ENCODE measurements at regions not wholly inside any gene's neighbourhood (a gene's known extent, or its start where the extent isn't known, plus 50 kb on each side); places are given as distances from the start of the nearest gene placed in this dataset.

- CTCF ChIA-PET, result no interaction called here
- Mint-ChIP-seq H3K9me3 (peaks cover 5% of the 10 kb centered on the region), H3K36me3 (no peaks in the 10 kb centered on the region), H3K27ac (no peak overlapping the region), H3K4me1 (no peaks in the 10 kb centered on the region), H3K27me3 (no peaks in the 10 kb centered on the region), H3K4me3 (no peak overlapping the region)
- no peak for DNase-seq
Measured at GRCh38 chr5:93161661-93162654, 419.1 kb downstream of the NR2F1-AS1 start.

GRCh38 chr5:93158841-93159240 is 422.2 kb downstream of the NR2F1-AS1 start:
- H3K9me3 Mint-ChIP-seq, result peaks cover 2% of the 10 kb centered on the region
- H3K36me3 Mint-ChIP-seq, result no peaks in the 10 kb centered on the region
- H3K27ac Mint-ChIP-seq, result no peak overlapping the region
- CTCF ChIA-PET, result no interaction called here
- H3K27me3 Mint-ChIP-seq, result no peaks in the 10 kb centered on the region
- DNase-seq, result no peak
- H3K4me1 Mint-ChIP-seq, result no peaks in the 10 kb centered on the region
- H3K4me3 Mint-ChIP-seq, result no peak overlapping the region

- Mint-ChIP-seq H3K9me3 (peaks cover 2% of the 10 kb centered on the region), H3K4me3 (no peak overlapping the region), H3K27ac (no peak overlapping the region), H3K27me3 (no peaks in the 10 kb centered on the region), H3K36me3 (no peaks in the 10 kb centered on the region), H3K4me1 (no peaks in the 10 kb centered on the region)
- CTCF ChIA-PET, result no interaction called here
- DNase-seq, result no peak
Measured at GRCh38 chr5:93156566-93156965, 424.5 kb downstream of the NR2F1-AS1 start.

- Mint-ChIP-seq H3K4me3 (no peak overlapping the region), H3K4me1 (no peaks in the 10 kb centered on the region), H3K27me3 (no peaks in the 10 kb centered on the region), H3K9me3 (peaks cover 2% of the 10 kb centered on the region), H3K27ac (no peak overlapping the region), H3K36me3 (no peaks in the 10 kb centered on the region)
- no peak for DNase-seq
- CTCF ChIA-PET, result no interaction called here
Measured at GRCh38 chr5:93154535-93154934, 426.5 kb downstream of the NR2F1-AS1 start.

GRCh38 chr5:93153461-93153860 is 427.6 kb downstream of the NR2F1-AS1 start:
- H3K27ac Mint-ChIP-seq, result no peak overlapping the region
- no peak overlapping the region for H3K4me3 Mint-ChIP-seq
- no peaks in the 10 kb centered on the region for H3K4me1 Mint-ChIP-seq
- CTCF ChIA-PET, result no interaction called here
- DNase-seq, result no peak
- H3K27me3 Mint-ChIP-seq, result no peaks in the 10 kb centered on the region
- H3K36me3 Mint-ChIP-seq, result no peaks in the 10 kb centered on the region
- H3K9me3 Mint-ChIP-seq, result peaks cover 2% of the 10 kb centered on the region

DNA sequence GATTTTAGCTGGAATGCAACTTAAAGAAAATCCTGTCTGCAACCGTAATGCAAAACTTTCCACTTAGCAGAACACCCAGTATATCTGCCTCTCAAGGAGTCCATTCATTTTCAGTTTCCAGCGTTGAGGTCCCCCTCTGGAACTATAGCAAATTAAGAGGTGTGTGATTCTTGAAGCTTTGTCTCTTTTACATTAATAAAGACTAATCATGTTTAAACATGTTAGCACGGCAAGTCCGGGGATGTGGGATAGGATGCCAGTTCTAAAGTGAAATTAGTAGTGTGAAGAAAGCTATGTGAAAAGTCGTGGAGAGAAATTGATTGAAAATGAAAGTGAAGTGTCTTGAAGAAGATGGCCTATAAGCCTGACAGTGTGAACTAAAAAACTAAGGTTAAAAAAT is 429.1 kb downstream of the NR2F1-AS1 start:
- CTCF ChIA-PET, result no interaction called here
- Mint-ChIP-seq H3K27me3 (no peaks in the 10 kb centered on the region), H3K27ac (no peak overlapping the region), H3K4me1 (no peaks in the 10 kb centered on the region), H3K4me3 (no peak overlapping the region), H3K36me3 (no peaks in the 10 kb centered on the region), H3K9me3 (no peaks in the 10 kb centered on the region)
- no peak for DNase-seq

DNA sequence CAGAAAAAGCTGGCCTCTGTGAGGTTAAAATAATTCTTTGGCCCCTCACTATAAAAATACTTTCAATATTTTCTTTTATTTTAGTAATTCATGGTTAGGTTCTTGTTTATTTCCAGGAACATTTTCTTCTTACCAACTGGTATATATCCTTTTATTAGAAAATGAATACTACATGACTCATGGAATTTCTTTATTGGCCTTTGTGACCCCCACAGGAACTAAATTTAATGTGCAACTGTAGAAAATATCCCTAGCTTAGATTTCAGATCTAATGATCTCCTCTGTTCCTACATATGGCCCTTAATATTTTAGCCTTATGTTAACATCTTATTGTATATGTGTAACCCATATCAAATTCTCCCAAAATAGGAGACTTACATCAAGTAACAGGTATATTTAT is 429.9 kb downstream of the NR2F1-AS1 start:
- CTCF ChIA-PET, result no interaction called here
- Mint-ChIP-seq H3K27ac (no peak overlapping the region), H3K36me3 (no peaks in the 10 kb centered on the region), H3K4me1 (no peaks in the 10 kb centered on the region), H3K27me3 (no peaks in the 10 kb centered on the region), H3K4me3 (no peak overlapping the region), H3K9me3 (no peaks in the 10 kb centered on the region)
- DNase-seq, result no peak

DNA sequence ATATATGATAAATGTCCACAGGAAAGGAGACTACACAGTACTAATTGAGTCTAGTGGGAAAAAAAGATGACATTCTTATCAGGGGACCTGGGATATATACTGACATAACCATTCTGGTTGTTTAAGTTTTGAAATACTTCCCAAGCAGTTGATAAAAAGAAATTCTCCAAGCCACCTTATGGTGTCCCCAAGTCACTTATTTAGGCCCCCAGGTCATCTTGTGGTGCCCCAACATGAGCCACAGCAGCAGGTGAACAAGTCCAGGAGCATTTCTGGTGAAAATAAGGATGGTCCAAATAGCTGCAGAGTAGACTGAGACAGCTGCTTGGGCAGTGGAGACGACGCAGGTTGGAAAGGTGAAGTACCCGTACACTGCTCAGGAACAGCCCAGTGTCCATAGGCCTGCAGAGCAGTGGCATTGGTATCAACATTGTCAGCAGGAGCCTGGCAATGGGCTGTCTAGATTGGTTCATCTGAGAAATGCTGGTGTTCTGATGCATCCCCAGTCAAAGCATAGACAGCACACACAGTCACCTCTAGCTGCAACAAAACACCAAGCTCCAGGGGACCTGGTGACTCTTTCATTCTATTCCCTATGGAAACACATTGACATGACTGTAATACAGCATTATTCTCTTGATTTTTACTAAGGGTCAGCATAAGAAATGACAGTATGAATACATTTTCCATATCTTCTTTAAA is 430.6 kb downstream of the NR2F1-AS1 start:
- no peak overlapping the region for H3K4me3 Mint-ChIP-seq
- CTCF ChIA-PET, result no interaction called here

GRCh38 chr5:93145767-93146166 is 435.3 kb downstream of the NR2F1-AS1 start:
- H3K4me3 Mint-ChIP-seq, result no peak overlapping the region
- H3K4me1 Mint-ChIP-seq, result no peaks in the 10 kb centered on the region
- no peak for DNase-seq
- H3K36me3 Mint-ChIP-seq, result no peaks in the 10 kb centered on the region
- no peaks in the 10 kb centered on the region for H3K9me3 Mint-ChIP-seq
- no peaks in the 10 kb centered on the region for H3K27me3 Mint-ChIP-seq
- CTCF ChIA-PET, result interaction anchor here (0.7 kb wide), 1 partner anchor 61 kb away, joined by 3 read pairs; no protein-coding TSS in a partner anchor
- H3K27ac Mint-ChIP-seq, result no peak overlapping the region

More for the DNA sequence above, 430.6 kb downstream of the NR2F1-AS1 start:
- Mint-ChIP-seq H3K9me3 (no peaks in the 10 kb centered on the region), H3K27me3 (no peaks in the 10 kb centered on the region), H3K36me3 (no peaks in the 10 kb centered on the region), H3K4me1 (no peaks in the 10 kb centered on the region), H3K27ac (no peak overlapping the region)
- no peak for DNase-seq

DNA sequence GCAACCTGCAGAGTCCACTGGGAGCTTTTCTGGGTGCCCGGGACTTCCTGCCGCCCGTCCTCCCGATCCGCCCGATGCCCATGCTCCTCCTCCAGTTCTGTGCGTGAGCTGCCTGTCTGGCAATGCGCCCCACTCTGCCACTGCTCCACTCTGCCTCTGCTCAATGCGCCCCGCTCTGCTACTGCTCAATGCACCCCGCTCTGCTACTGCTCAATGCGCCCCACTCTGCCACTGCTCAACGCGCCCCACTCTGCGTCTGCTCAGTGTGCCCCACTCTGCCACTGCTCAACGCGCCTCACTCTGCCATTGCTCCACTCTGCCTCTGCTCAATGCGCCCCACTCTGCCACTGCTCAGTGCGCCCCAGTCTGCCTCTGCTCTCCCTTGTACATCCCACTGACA is 436.0 kb downstream of the NR2F1-AS1 start:
- Mint-ChIP-seq H3K4me1 (no peaks in the 10 kb centered on the region), H3K9me3 (no peaks in the 10 kb centered on the region), H3K27me3 (no peaks in the 10 kb centered on the region), H3K27ac (no peak overlapping the region), H3K36me3 (no peaks in the 10 kb centered on the region), H3K4me3 (no peak overlapping the region)
- CTCF ChIA-PET, result no interaction called here
- no peak for DNase-seq

- peaks cover 2% of the 10 kb centered on the region for H3K9me3 Mint-ChIP-seq
- CTCF ChIA-PET, result interaction anchor here (0.5 kb wide), 1 partner anchor 42 kb away, joined by 3 read pairs; no protein-coding TSS in a partner anchor
Measured at GRCh38 chr5:93141969-93142368, 439.1 kb downstream of the NR2F1-AS1 start.

GRCh38 chr5:93130624-93131490 is 450.2 kb downstream of the NR2F1-AS1 start:
- no peaks in the 10 kb centered on the region for H3K27me3 Mint-ChIP-seq
- CTCF ChIA-PET, result no interaction called here
- no peaks in the 10 kb centered on the region for H3K36me3 Mint-ChIP-seq
- no peaks in the 10 kb centered on the region for H3K4me1 Mint-ChIP-seq
- H3K4me3 Mint-ChIP-seq, result no peak overlapping the region
- DNase-seq, result no peak
- H3K9me3 Mint-ChIP-seq, result no peaks in the 10 kb centered on the region
- H3K27ac Mint-ChIP-seq, result no peak overlapping the region

More at GRCh38 chr5:93141969-93142368, 439.1 kb downstream of the NR2F1-AS1 start:
- Mint-ChIP-seq H3K4me3 (no peak overlapping the region), H3K27me3 (no peaks in the 10 kb centered on the region), H3K4me1 (no peaks in the 10 kb centered on the region), H3K36me3 (no peaks in the 10 kb centered on the region), H3K27ac (no peak overlapping the region)
- DNase-seq, result no peak

DNA sequence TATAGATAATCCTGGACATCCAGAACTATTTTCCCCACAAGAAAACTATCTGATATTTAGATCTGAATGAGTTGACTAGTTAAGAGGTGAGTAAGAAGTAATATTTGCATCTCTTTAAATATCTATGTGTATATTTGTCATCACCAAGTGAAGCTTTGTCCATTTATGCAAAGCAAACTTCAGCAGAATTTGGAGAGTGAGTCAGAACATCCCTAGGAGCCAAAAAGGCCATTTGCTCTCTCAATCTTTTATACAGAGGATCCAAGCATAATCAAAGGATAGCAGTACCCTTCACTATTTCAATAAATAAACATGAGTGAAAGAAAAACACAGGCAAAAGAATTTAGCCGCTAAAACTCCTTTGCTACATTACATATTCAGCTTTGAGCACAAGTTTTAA is 454.4 kb downstream of the NR2F1-AS1 start:
- CTCF ChIA-PET, result no interaction called here
- Mint-ChIP-seq H3K27me3 (no peaks in the 10 kb centered on the region), H3K27ac (no peak overlapping the region), H3K4me1 (no peaks in the 10 kb centered on the region), H3K4me3 (no peak overlapping the region), H3K36me3 (no peaks in the 10 kb centered on the region), H3K9me3 (peaks cover 3% of the 10 kb centered on the region)
- no peak for DNase-seq

DNA sequence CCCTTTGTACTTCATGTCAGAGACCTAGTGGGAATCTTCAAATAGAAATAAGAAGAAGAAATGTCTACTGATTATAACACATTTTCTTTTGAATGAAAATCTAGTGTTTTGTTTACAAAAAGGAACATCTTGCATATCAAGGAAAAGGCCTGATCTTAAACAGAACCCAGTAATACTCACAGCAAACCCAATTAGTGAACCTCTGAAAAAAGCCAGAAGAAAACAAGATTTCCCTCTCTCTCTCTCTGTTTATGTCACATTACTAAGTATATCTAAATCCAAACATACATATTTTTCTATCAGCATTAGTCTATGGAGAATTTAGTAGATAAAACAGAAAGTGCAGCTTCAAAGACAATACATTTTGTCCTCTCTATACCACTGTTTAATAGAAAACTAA is 457.9 kb downstream of the NR2F1-AS1 start:
- CTCF ChIA-PET, result no interaction called here
- Mint-ChIP-seq H3K27ac (no peak overlapping the region), H3K36me3 (no peaks in the 10 kb centered on the region), H3K4me1 (no peaks in the 10 kb centered on the region), H3K9me3 (peaks cover 3% of the 10 kb centered on the region), H3K27me3 (no peaks in the 10 kb centered on the region), H3K4me3 (no peak overlapping the region)
- no peak for DNase-seq
